ENCODE measurements at regions not wholly inside any gene's neighbourhood (a gene's known extent, or its start where the extent isn't known, plus 50 kb on each side); places are given as distances from the start of the nearest gene placed in this dataset.
A peak's percentile ranks its signal among the peaks of the same experiment; 100 is the strongest.

DNA sequence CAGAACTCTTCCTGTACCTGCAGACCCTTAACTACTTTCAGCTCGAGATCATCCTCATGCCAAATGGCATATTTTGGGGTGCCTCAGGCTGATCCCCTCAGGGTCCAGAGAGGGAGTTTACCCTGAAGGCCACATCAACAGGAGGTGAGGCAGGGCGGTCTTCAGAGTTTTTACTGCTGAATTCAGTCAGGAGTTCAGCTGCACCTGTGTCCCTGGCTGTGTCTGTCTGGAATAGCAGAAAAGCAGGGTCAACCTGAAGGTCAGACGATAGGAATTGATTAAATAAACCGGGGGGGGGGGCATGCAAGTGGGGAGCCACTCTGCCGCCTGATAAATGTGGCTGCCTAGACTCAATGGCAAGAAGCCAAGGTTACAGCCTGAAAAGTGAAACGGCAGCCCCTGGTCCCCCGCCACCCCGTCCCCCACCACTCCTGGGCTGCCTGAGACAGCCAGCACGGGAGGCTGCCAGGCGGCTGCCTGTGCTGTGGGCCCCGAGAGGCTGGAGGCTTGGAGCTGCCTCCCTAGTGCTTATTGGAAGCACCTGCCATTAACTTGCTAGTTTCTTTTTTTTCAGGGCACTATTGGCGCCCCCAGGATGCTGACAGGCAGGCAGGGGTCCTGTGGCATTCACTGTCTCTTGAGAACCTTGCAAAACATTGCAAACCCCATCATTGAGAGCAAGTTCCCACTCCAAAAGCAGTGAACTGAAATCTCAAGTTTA is 182.7 kb upstream of the PPP1R26 start:
- H3K36me3 ChIP-seq (ENCODE audit: control insufficient read depth, insufficient read depth, low read length): no peaks in the 10 kb centered on the region
- no peaks in the 10 kb centered on the region for H3K4me1 ChIP-seq (ENCODE audit: control insufficient read depth, insufficient read depth, low read length, poor library complexity, severe bottlenecking)
- no peak overlapping the region for H3K27ac ChIP-seq (ENCODE audit: insufficient read depth, low read length, poor library complexity, severe bottlenecking)
- no peak overlapping the region for H3K4me3 ChIP-seq (ENCODE audit: low read depth, low read length)
- H3K36me3 Mint-ChIP-seq: no peaks in the 10 kb centered on the region
- no peak for DNase-seq
- no peaks in the 10 kb centered on the region for H3K27me3 ChIP-seq (ENCODE audit: control insufficient read depth, insufficient read depth, low read length)
- no peaks in the 10 kb centered on the region for H3K9me3 ChIP-seq (ENCODE audit: control insufficient read depth in 2 of 2, low read length in 2 of 2)
- no peaks in the 10 kb centered on the region for H3K9me3 Mint-ChIP-seq
- peaks cover 27% of the 10 kb centered on the region for H3K27me3 Mint-ChIP-seq
- H3K27ac Mint-ChIP-seq: no peak overlapping the region
- H3K4me1 Mint-ChIP-seq: peaks cover 0 to 2% (median 0%) of the 10 kb centered on the region in 4 donors
- no peak for ATAC-seq (ENCODE audit: low read depth in 2 of 2)
- H3K4me3 Mint-ChIP-seq: no peak overlapping the region

DNA sequence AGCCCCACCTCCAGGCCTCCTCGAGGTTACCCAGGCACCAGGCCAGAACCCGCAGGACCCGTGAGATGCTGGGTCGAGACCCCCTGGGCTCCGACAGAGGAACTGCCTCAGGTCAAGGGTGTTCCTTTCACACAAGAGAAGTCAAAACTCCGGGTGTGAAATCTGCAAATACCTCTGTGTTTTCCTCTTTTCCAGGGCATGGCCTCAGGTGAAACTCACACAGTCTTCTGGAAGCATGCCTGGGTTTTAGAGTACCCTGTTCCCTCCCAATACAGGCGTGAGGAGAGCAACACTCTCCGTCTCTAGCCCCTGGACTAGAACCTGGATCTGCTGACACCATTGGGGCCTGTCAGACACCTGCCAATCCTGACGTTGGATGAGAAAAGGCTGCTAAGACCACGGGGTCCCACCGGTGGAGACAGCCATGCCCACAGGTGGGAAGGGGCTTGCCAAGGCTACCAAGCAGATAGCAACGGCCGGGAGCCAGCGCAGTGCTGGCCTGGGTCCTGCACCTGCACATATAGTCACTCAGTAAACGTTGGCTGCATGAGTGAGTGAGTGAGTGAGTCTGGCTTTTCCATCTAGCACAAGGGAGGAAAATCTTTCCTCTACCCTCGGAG is 182.0 kb upstream of the PPP1R26 start:
- H3K27ac ChIP-seq (ENCODE audit: insufficient read depth, low read length, poor library complexity, severe bottlenecking): no peak overlapping the region
- no peak overlapping the region for H3K4me3 ChIP-seq (ENCODE audit: low read depth, low read length)
- H3K4me1 Mint-ChIP-seq: peaks cover 0 to 2% (median 0%) of the 10 kb centered on the region in 4 donors
- no peaks in the 10 kb centered on the region for H3K36me3 Mint-ChIP-seq
- H3K9me3 Mint-ChIP-seq: no peaks in the 10 kb centered on the region
- no peak overlapping the region for H3K27ac Mint-ChIP-seq
- H3K9me3 ChIP-seq (ENCODE audit: control insufficient read depth in 2 of 2, low read length in 2 of 2): no peaks in the 10 kb centered on the region
- DNase-seq: no peak
- H3K36me3 ChIP-seq (ENCODE audit: control insufficient read depth, insufficient read depth, low read length): no peaks in the 10 kb centered on the region
- H3K4me3 Mint-ChIP-seq: no peak overlapping the region
- ATAC-seq (ENCODE audit: low read depth in 2 of 2): no peak
- no peaks in the 10 kb centered on the region for H3K27me3 ChIP-seq (ENCODE audit: control insufficient read depth, insufficient read depth, low read length)
- no peaks in the 10 kb centered on the region for H3K4me1 ChIP-seq (ENCODE audit: control insufficient read depth, insufficient read depth, low read length, poor library complexity, severe bottlenecking)
- H3K27me3 Mint-ChIP-seq: peaks cover 23% of the 10 kb centered on the region

- Mint-ChIP-seq H3K4me1 (peaks cover 0 to 2% (median 0%) of the 10 kb centered on the region in 4 donors), H3K27ac (no peak overlapping the region), H3K36me3 (no peaks in the 10 kb centered on the region), H3K9me3 (peaks cover 0 to 4% (median 0%) of the 10 kb centered on the region in 7 donors), H3K27me3 (peaks cover 24% of the 10 kb centered on the region), H3K4me3 (no peak overlapping the region)
- no peaks in the 10 kb centered on the region for H3K36me3 ChIP-seq (ENCODE audit: control insufficient read depth, insufficient read depth, low read length)
- no peaks in the 10 kb centered on the region for H3K4me1 ChIP-seq (ENCODE audit: control insufficient read depth, insufficient read depth, low read length, poor library complexity, severe bottlenecking)
- H3K9me3 ChIP-seq (ENCODE audit: control insufficient read depth in 2 of 2, low read length in 2 of 2): no peaks in the 10 kb centered on the region
- H3K4me3 ChIP-seq (ENCODE audit: low read depth, low read length): no peak overlapping the region
- no peaks in the 10 kb centered on the region for H3K27me3 ChIP-seq (ENCODE audit: control insufficient read depth, insufficient read depth, low read length)
- ATAC-seq (ENCODE audit: low read depth in 2 of 2) (no peak), DNase-seq (no peak)
- H3K27ac ChIP-seq (ENCODE audit: insufficient read depth, low read length, poor library complexity, severe bottlenecking): no peak overlapping the region
Observed at GRCh38 chr9:135299239-135299590, 180.4 kb upstream of the PPP1R26 start.

GRCh38 chr9:135299651-135300345 is 179.8 kb upstream of the PPP1R26 start:
- DNase-seq: no peak
- Mint-ChIP-seq H3K27me3 (peaks cover 24% of the 10 kb centered on the region), H3K27ac (no peak overlapping the region)

DNA sequence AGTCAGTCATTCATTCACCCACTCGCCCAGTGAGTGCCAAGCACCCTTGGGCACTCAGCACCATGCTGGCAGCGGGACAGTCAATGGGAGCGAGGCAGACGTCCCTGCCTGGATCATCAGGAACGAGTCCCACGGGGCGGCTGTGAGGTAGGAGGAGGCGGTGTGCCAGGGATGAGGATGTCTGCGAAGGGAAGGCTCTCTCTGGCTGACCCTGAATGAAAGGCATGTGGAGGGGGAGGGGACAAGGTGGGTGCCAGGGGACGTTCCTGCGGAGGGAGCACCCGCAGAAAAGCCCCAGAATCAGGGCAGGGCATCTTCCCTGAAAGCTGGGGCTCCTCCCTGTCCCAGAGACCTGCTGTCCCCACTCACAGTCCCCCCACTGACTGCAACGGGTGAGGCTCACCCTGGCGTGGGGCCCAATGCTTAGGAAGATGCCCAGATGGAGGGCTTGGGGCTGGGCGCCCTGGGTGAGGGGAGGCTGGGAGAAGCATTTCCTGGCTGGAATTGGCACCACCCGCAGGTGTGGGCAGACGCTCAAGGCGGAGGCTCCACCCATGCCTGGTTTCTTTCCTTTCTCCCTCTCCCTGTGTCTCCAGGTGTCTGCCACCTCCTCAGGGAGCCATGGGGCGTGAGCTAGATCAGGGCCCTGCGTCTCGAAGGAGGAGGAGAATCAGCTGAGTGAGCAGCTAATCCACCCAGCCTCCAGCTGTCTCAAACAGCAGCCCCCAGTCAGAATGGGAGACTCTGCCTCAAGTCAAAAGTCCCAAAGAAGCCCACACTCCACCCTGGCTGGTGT is 179.0 kb upstream of the PPP1R26 start:
- Histone ChIP-seq H3K27me3 (ENCODE audit: control insufficient read depth, insufficient read depth, low read length) (no peaks in the 10 kb centered on the region), H3K36me3 (ENCODE audit: control insufficient read depth, insufficient read depth, low read length) (no peaks in the 10 kb centered on the region), H3K9me3 (ENCODE audit: control insufficient read depth in 2 of 2, low read length in 2 of 2) (no peaks in the 10 kb centered on the region), H3K27ac (ENCODE audit: insufficient read depth, low read length, poor library complexity, severe bottlenecking) (no peak overlapping the region), H3K4me3 (ENCODE audit: low read depth, low read length) (no peak overlapping the region), H3K4me1 (ENCODE audit: control insufficient read depth, insufficient read depth, low read length, poor library complexity, severe bottlenecking) (no peaks in the 10 kb centered on the region)
- ATAC-seq (ENCODE audit: low read depth in 2 of 2) (no peak), DNase-seq (no peak)
- Mint-ChIP-seq H3K4me1 (peaks cover 0 to 2% (median 0%) of the 10 kb centered on the region in 4 donors), H3K27ac (peak overlapping the region in 1 of 3 donors; percentile 38), H3K36me3 (no peaks in the 10 kb centered on the region), H3K27me3 (peaks cover 24% of the 10 kb centered on the region), H3K9me3 (peaks cover 0 to 5% (median 0%) of the 10 kb centered on the region in 7 donors), H3K4me3 (no peak overlapping the region)

More at GRCh38 chr9:135299651-135300345, 179.8 kb upstream of the PPP1R26 start:
- peaks cover 0 to 5% (median 0%) of the 10 kb centered on the region in 7 donors for H3K9me3 Mint-ChIP-seq
- no peaks in the 10 kb centered on the region for H3K9me3 ChIP-seq (ENCODE audit: control insufficient read depth in 2 of 2, low read length in 2 of 2)
- H3K4me3 ChIP-seq (ENCODE audit: low read depth, low read length): no peak overlapping the region
- no peaks in the 10 kb centered on the region for H3K27me3 ChIP-seq (ENCODE audit: control insufficient read depth, insufficient read depth, low read length)
- no peaks in the 10 kb centered on the region for H3K36me3 ChIP-seq (ENCODE audit: control insufficient read depth, insufficient read depth, low read length)
- H3K4me3 Mint-ChIP-seq: no peak overlapping the region
- no peaks in the 10 kb centered on the region for H3K36me3 Mint-ChIP-seq
- H3K4me1 ChIP-seq (ENCODE audit: control insufficient read depth, insufficient read depth, low read length, poor library complexity, severe bottlenecking): no peaks in the 10 kb centered on the region
- H3K4me1 Mint-ChIP-seq: peaks cover 0 to 2% (median 0%) of the 10 kb centered on the region in 4 donors
- no peak for ATAC-seq (ENCODE audit: low read depth in 2 of 2)
- no peak overlapping the region for H3K27ac ChIP-seq (ENCODE audit: insufficient read depth, low read length, poor library complexity, severe bottlenecking)

- Mint-ChIP-seq H3K9me3 (peaks cover 0 to 5% (median 0%) of the 10 kb centered on the region in 7 donors), H3K4me1 (peaks cover 0 to 2% (median 0%) of the 10 kb centered on the region in 4 donors), H3K36me3 (no peaks in the 10 kb centered on the region), H3K27ac (no peak overlapping the region), H3K4me3 (no peak overlapping the region), H3K27me3 (peaks cover 24% of the 10 kb centered on the region)
- H3K4me3 ChIP-seq (ENCODE audit: low read depth, low read length): no peak overlapping the region
- no peaks in the 10 kb centered on the region for H3K27me3 ChIP-seq (ENCODE audit: control insufficient read depth, insufficient read depth, low read length)
- DNase-seq (no peak), ATAC-seq (ENCODE audit: low read depth in 2 of 2) (no peak)
- H3K9me3 ChIP-seq (ENCODE audit: control insufficient read depth in 2 of 2, low read length in 2 of 2): no peaks in the 10 kb centered on the region
- no peaks in the 10 kb centered on the region for H3K36me3 ChIP-seq (ENCODE audit: control insufficient read depth, insufficient read depth, low read length)
- H3K27ac ChIP-seq (ENCODE audit: insufficient read depth, low read length, poor library complexity, severe bottlenecking): no peak overlapping the region
- H3K4me1 ChIP-seq (ENCODE audit: control insufficient read depth, insufficient read depth, low read length, poor library complexity, severe bottlenecking): no peaks in the 10 kb centered on the region
Observed at GRCh38 chr9:135301271-135302263, 178.0 kb upstream of the PPP1R26 start.
